ENCODE measurements at regions not wholly inside any gene's neighbourhood (a gene's known extent, or its start where the extent isn't known, plus 50 kb on each side); places are given as distances from the start of the nearest gene placed in this dataset.
"Not testable (repeated sequence)": the region's sequence is repeated elsewhere in the genome, so short reads cannot be mapped to it uniquely, and the experiment has no call there.

GRCh38 chr15:62515696-62516395 lies 350.8 kb upstream of the C2CD4B start:
- no peak for DNase-seq

GRCh38 chr15:62517541-62517940 lies 352.5 kb upstream of the C2CD4B start:
- DNase-seq = no peak

GRCh38 chr15:62518666-62519065 lies 353.6 kb upstream of the C2CD4B start:
- not testable (repeated sequence) for DNase-seq

GRCh38 chr15:62519900-62520299 lies 354.8 kb upstream of the C2CD4B start:
- DNase-seq = no peak

- no peak for DNase-seq
Observed at GRCh38 chr15:62520887-62521286, 355.8 kb upstream of the C2CD4B start.

GRCh38 chr15:62521396-62521795 lies 356.3 kb upstream of the C2CD4B start:
- no peak for DNase-seq

GRCh38 chr15:62524848-62525247 lies 359.8 kb upstream of the C2CD4B start:
- no peak for DNase-seq

- DNase-seq = no peak
Observed at GRCh38 chr15:62527387-62527786, 362.3 kb upstream of the C2CD4B start.

GRCh38 chr15:62528505-62528904 lies 363.4 kb upstream of the C2CD4B start:
- no peak for DNase-seq

- no peak for DNase-seq
Observed at GRCh38 chr15:62532367-62532766, 367.3 kb upstream of the C2CD4B start.

GRCh38 chr15:62533687-62534086 lies 368.6 kb upstream of the C2CD4B start:
- DNase-seq = no peak

- DNase-seq = no peak
Observed at GRCh38 chr15:62534996-62535395, 369.9 kb upstream of the C2CD4B start.

GRCh38 chr15:62539236-62539635 lies 374.2 kb upstream of the C2CD4B start:
- no peak for DNase-seq

GRCh38 chr15:62541250-62541649 lies 376.2 kb upstream of the C2CD4B start:
- no peak for DNase-seq

- DNase-seq = no peak
Observed at GRCh38 chr15:62541846-62542245, 376.8 kb upstream of the C2CD4B start.

- DNase-seq = no peak
Observed at GRCh38 chr15:62544446-62544845, 379.4 kb upstream of the C2CD4B start.

GRCh38 chr15:62545467-62546227 lies 380.6 kb upstream of the C2CD4B start:
- DNase-seq = no peak

- DNase-seq = no peak
Observed at GRCh38 chr15:62546628-62547027, 381.5 kb upstream of the C2CD4B start.

- DNase-seq = no peak
Observed at GRCh38 chr15:62547584-62547983, 382.5 kb upstream of the C2CD4B start.

GRCh38 chr15:62549345-62549970 lies 384.4 kb upstream of the C2CD4B start:
- no peak for DNase-seq

GRCh38 chr15:62550106-62550505 lies 385.0 kb upstream of the C2CD4B start:
- DNase-seq = no peak

GRCh38 chr15:62552444-62552843 lies 387.4 kb upstream of the C2CD4B start:
- DNase-seq = no peak

- DNase-seq = no peak
Observed at GRCh38 chr15:62553911-62554563, 389.0 kb upstream of the C2CD4B start.

Measured in GDM1 (cell line).